HS-27A (cell line): ENCODE measurements at regions not wholly inside any gene's neighbourhood (a gene's known extent, or its start where the extent isn't known, plus 50 kb on each side); places are given as distances from the start of the nearest gene placed in this dataset.
A peak's percentile ranks its signal among the peaks of the same experiment; 100 is the strongest.

ENCODE experiments used
- DNase-seq: peaks from one replicate; pipeline ENCODE4 v3.0.0-alpha.2; 2012; ENCODE audit warnings: low read depth, missing footprints

DNA sequence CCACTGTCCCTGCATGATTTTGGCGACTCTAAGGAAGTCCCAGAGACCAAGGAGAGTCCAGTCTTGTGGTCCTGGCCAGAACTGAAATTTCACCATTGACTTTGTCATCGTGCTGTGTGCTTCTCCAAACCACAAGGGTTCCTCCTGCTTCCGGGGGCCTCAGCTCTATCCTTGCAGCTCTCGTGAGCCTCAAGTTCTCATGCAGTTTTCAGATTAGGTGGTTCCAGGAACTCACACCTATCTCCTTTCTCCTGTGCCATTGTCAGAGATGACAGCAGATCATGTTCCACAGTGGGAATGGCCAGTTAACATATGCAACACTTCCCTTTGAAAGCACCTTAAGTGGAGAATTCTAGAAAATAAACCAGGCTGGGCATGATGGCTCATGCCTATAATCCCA is 97.9 kb upstream of the CRHR1 start:
- DNase-seq = no peak

DNA sequence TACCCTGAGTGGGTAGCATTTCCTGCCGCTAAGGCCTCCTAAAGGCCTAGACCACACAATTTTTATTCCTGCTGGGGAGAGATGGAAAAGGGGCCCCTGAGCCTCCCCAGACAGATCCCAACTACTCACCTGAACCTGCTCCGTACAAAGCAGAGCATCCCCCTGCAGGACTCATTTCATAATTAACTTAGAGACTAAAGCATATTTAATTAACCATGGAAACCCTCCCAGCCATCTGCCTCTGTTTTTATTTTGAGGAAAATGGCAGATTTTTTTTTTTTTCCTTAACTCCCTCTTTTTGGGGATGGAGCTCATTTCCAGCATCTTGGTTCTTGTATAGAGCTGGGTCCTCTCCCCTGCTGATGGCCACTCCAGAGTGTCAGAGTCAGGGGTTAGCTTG is 96.5 kb upstream of the CRHR1 start:
- no peak for DNase-seq

DNA sequence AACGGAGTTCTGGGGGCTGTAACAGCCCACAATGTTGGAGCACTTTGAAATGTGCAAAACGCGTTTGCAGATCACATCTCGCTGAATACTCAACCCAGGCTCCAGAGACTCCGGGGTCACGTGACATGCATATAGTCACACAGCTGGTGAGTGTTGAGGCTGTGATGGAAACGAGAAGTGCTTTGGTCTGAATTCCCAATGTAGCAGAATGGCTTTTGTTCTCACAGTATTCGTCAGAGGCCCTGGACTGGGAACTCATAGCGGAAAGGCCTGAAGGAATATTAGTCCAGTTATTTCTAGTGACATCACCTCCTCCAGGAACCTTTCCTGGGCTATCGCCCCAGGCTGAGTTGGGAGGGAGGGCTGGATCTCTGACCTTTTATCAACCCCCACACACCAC is 95.8 kb upstream of the CRHR1 start:
- no peak for DNase-seq

DNA sequence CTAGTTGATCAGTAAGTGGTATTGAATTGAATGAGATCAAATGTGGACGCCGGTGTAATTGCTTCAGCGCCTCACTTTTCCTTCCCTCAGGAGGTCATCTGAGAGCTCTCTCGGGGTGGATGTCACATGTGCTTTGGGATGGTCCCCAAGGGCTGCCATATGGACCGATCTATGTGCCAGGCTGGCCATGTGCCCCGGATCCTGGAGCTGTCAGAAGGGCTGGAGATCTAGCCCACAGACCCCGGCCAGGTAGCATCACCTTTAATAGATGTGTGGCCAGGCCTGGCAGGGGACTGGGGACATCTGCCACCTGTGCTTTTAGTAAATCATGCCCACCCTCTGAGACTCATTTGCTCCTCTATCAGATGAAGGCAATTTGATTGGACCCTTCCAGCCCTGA is 95.3 kb upstream of the CRHR1 start:
- no peak for DNase-seq

DNA sequence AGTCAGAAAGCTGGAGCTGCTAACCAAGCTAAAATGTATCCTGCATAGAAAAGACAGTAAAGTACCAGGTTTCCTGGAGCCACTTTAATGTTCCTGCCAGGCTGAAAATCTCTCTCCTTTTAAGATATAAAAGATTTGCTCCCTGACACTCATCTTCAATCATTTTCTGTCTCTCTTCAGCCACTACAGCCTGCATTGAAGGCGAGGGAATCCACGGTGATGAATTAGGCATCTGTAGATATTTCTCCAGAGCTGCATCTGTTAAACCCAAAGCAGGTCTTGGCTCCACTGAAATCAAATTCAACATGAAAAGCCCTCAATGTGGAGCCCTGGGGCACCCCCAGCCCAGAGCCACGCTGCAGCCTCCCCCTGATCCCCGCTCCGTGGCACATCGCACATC is 94.7 kb upstream of the CRHR1 start:
- DNase-seq = no peak

DNA sequence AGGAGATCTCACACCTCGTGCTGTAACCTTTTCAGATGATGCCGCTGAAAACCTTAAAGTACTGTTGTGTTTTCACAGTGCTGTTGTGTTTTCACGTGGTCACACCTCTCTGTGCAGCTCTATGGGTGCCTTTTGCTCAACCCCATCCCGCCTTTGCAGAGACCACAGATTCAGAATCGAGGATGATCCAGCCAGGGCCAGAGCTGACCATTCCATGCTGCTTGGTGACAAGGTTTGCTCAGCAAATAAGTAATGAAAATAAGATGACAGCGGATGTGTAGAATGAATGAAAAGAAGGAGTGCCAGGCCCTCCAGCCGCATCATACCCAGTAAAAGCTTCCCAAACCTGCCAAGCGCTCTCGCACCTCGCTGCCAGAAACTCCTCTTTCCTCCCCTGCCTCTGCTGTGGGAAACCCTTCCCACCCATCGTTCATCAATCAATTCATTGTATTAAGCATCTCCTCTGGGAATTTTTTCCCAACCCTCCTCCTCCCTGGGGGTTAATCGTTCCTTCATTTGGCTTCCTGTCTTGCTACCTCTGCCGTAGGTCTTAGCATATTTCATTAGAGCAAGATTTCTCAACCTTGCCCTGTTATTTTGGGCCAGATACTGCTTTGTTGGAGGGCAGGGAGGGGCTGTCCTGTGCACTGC is 93.4 kb upstream of the CRHR1 start:
- DNase-seq = no peak

DNA sequence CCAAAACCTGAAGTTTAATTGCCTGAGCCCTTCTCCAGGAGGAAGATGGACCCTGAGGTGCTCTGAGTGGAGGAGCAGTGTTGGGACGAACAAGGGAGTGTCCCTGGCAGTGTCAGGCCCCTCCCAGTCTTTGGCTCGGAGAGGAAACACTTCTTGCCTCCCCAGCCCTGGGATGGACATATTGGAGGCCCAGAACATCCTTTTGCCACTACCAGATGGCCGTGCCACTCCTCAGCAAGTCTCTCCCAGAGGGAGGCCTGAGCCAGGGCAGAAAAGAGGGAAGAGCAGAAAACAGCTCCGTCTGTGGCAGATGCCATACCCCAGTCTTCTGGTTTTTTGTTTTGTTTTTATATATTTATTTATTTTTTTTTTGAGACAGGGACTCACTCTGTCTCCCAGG is 91.5 kb upstream of the CRHR1 start:
- no peak for DNase-seq

DNA sequence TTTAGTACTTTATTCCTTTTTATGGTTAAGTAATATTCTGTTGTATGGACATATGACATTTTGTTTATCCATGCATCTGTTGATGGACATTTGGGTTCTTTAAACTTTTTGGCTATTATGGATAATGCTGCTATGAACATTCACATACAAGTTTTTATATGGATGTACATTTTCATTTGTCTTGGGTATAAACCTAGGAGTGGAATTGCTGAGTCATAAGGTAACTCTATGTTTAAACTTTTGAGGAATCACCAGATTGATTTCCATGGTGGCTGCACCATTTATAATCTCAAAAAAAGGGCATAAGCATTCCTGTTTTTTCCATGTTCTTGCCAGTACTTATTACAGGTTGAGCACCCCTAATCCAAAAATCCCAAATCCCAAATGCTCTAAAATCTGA is 90.3 kb upstream of the CRHR1 start:
- no peak for DNase-seq

DNA sequence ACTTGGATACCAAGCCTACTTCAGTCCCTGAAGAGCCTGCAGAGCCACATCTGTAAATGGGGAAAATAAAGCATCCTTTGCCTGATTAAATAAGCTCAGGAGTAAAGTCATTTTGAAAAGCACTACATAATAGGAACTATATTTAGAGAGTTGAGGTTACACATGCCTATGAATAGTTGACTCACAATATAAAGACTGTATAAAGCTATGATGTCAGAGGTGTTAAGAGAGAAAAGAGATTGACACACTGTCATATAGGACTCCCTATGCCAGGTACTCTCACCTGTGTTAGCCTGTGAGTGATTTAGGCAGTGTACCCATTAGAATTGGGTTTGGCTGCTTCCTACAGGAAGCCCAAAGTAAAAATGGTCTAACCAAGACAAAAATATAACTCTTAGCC is 87.7 kb upstream of the CRHR1 start:
- DNase-seq = no peak

DNA sequence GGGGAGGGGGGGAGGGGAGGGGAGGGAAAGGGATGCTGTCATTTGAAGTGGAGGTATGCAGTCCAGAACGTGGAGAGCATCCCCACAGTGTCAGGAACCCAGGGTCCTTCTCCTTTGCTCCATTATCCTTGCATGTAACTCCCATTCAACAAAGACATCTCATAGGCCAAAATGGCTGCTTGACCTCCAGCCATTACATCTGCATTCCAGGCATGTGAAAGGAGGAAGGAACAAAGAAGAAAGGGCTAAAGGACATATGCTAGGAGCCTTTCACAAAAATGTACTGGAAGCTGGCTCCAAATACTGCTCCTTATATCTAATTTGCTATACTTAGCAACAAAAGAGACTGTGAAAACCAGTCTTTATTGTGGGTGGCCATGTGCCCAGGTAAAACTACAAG is 87.0 kb upstream of the CRHR1 start:
- no peak for DNase-seq

DNA sequence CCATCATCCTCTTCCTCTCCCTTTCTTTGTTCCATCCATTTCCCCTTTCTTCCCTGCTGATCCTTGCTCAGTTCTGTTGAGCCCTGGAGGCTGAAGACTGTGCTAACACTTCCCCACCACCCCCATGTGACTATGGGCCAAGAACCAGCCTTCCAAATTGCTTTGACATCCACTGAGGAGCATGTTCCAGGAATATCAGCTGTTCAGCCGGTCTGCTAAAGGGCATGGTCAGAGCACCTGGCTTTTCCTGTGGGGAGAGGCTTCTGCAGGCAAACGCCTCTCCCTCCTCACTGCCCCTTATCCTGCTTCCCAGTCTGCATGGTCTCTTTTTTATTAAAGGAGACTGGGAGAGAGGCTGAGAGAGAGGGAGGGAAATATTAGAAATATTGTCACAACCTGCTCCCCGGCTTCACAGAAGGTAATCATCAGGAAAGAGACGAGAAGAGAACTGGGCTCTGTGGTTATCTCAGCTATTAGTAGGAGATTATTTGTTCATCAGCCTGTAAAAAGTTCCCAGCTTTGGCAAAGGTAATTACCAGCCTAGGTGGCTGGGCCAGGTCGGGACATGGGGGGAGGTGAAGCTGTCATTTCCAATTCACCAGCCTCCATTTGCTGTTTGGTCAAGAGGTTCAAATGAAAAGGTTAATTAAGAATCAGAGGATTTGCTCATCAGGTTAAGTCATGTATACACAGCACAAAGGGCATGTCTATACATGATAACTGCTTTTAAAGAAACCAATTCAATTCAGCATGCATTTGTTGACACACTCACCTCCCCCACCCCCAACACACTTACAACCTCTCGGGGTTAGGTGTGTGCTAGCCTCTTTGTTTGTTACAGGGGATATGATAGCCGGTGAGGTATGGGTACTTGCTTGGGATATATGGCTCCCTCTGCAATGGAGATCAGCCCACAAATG is 83.7 kb upstream of the CRHR1 start:
- DNase-seq = no peak

DNA sequence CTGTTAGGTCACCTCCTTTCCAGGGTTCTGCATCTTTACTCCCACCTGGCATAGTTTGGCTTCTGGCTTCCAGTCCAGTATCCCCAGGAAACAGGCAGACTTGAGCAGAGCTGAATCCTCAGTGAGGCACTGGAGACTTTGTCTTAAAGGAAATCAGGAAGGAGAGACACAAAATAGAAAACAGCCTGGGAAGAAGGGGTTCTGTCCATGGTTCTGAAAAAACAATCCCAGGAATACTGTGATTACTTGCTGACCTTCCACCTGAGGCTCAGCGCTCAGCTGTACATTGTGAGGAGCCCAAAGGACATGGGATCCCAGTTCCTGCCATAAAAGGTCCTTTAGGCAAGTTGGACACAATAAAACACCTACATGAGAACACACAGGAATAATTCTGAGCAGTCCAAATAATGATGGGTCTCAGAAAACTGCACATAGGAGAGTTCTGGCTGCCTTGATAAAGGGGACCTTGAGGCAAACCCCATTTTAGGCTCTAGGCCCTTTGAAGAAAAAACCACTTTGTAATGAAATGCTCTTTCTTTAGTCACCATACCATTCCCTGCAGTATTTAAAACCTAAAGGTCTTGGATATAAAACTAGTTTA is 81.4 kb upstream of the CRHR1 start:
- peak; percentile 11 for DNase-seq

DNA sequence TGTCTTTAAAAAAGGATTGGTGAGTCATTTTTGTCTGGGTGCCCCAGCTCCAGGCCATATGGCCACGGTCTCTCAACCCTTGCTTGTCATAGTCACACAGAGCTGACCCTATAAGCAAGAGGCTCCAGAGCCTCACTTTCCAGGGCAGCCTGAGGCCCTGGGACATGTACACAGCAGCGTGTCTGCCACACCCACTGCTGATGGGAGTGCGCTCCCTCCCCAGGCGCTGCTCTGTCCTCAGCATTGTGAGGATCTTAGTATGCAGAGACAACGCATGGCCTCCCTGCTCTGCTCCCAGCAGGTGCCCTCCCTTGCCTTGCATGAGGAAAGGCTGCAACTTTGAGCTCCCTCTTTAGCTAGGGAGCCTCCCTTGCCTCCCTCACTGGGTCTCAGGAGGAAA is 80.8 kb upstream of the CRHR1 start:
- DNase-seq = no peak

DNA sequence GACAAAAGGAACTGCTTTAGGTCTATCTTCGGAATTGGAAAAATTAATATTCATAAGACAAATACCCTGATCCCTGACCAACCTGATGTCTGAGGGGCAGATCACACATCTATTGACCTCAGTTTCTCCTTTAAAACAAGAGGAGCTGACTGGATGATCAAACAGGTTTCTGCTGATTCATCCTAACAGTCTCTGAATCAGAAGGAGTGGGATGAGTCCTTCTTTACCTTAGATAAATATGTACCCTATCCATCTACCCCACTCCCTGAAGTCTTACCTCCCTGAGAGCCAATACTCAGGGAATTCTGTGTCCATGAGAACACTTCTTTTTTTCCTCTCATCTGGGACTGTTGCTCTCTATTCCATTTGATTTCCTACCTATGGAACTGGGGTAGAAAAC is 80.3 kb upstream of the CRHR1 start:
- no peak for DNase-seq

DNA sequence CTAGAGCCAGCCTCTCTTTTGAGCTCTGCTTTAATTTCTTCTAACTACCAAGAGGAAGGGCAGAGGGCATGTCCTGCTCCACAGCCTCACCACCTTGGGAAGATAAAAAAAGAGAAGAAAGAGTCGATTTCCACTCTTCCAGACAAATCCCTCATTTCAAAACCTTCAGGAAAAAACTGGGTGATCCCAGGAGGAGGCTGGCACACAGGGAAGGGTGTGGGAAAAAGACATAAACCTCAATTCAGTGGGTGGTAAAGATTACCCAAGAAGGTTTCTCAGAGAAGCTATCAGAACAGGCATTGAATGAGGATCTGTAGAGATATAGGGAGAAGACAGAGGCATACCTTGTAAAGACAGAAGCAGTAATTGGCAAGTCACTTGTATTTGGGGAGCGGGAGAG is 79.9 kb upstream of the CRHR1 start:
- no peak for DNase-seq

DNA sequence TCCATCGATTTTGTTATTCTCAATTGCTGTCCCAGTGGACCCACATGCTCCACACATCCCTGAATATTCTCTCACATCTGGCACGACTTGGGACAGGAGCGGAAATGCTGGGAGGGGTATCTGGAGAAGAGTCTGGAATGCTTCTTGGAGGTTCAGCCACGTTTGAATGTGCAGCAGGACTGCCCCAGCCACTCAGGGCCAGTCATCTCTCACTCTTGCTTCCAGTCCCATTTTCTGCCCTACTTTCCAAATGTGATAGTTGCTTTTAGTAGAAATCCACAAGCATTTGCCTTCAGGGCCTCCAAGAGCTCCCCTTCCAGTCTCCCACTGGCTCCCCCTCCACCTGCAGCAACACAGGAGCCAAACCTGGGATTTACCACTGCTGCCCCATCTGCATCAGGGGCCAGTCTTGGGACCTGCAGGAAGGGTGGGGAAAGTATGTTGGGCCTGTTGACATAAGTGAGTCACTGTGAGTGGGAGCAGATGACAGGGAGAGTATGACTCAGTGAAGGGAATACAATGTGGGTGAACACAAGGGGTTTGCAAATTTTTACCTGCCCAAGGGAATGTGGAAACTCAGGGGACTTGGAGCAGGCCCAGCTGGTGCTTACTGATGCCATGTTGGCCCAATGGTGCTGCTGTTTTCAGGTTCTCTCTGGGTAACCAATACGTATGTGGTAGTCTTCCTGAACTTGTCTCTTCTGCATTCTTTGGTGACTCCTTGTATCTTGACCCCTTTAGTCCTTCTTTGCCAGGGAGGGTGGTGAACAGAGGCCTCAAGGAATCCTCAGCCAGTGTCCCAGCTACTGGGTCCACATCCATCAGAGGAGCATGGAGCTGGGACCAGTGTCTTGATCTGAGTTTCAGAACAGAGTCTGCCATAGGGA is 78.8 kb upstream of the CRHR1 start:
- DNase-seq = no peak

DNA sequence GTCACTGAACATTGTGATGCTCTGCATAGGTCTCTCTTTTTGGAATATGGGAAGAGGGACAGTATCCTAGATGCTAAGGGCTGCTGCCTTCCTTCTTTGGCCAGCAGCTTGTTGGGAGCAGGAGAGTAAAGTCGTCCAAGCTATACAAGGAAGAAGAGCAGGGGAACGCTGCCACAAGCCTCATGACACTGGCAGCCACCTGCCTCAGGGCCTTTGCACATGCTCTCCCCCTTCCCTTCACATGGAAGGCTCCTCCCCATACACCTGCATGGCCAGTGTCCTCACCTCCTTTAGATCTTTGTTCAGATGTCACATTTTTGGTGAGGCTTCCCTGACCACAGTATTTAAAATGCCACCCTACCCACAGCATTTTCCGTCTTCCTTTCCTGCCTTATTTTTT is 78.1 kb upstream of the CRHR1 start:
- DNase-seq = no peak

DNA sequence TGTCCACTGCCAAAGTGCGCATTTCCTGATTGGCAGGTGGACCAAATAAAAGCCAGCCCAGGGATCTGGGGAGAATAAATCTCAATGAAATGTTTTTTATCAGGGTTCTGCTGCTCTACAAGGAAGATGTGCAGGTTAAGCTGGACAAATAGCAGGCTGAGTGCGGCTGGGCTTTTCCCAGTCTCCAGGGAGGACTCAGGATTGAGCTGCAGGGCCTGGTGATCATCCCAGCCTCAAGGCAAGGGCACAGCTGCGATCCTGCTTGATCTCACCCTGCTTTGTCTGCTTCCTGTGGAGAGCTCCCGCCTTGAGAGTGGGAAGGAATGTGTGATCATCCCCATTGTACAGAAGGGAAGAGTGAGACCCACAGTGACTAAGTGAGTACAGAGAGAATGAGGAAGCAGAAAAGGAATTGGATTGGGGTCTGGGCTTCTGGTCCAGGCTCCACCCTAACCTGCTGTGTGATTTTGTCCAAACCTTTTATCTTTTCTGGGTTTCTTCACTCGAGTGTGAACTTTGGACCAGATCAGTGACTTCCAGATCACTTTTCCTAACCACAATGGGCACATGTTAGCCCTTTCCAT is 75.3 kb upstream of the CRHR1 start:
- DNase-seq = no peak

DNA sequence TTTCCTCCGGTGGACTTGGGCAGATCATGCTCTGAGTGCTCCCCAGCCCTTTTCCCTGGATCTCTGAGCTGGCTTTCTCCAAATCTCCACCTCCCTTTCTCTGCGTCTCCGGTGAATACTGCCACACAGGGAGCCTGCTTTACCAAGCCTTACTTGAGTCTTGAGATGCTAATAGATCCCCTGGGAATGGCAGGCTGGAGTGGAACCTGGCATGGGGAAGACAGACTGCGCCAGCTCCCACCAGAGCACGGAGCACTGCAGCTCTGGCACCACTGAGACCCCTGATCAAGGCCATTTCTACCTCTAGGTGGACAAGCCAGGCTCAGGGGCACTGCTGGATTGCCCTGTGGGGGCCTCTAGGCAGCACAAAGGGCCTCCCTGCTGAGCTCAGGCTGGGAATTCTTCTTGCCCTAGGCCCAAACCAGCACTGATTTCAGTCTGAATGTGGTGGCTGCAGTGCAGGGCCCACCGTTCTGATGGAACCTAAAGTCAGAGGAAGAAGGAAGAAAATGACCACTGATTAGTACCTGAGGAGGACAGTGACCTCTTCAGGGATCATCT is 74.3 kb upstream of the CRHR1 start:
- no peak for DNase-seq

DNA sequence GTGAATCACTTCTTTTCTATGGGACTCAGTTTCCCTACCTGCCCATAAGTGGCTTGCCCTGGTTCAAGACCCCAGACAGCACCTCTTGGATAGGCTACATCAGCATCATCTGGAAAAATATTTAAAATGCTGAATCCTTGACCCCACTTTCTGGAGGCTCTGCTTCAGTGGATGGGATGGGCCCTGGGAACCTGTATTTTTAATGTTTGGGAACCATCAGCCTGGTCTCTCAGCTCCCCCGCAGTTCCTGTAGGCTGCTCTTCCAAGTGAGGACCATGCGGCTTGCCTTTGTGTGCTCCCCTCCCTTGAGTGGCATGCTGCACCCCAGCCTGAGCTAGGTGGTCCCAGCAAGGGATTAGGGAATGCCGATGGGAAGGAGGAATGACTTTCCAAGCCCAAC is 68.3 kb upstream of the CRHR1 start:
- no peak for DNase-seq

DNA sequence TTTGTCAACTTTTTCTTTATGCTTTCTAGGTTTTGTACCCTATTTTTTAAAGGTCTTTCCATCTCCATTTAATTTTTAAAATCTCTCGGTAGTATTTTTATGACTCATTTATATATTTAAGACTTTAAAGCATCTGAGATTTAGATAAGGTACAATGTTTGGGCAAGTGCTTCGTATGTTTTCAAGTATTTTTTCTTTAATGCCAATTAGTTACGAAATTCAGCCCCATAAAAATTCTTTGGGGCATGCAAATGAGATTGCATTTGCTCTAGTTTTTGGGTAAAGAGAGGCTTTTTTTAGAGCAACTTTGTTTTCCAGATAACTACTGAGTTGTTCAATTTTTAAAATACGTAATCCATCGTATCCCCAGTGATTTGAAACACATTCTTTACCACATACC is 65.3 kb upstream of the CRHR1 start:
- DNase-seq = no peak
